GM13977 (cell line): ENCODE measurements at regions not wholly inside any gene's neighbourhood (a gene's known extent, or its start where the extent isn't known, plus 50 kb on each side); places are given as distances from the start of the nearest gene placed in this dataset.
"Not testable (repeated sequence)": the region's sequence is repeated elsewhere in the genome, so short reads cannot be mapped to it uniquely, and the experiment has no call there.

Source experiments
- DNase-seq: peaks from one replicate; pipeline ENCODE4 v3.0.0; 2012; ENCODE audit warnings: low spot score
- in situ Hi-C: fragments of 300-500 bp; cut with MboI; formaldehyde crosslinking; loops from one replicate; pipeline ENCODE4 v1.12.0; 2022; ENCODE audit warnings: low sequenced_read_pairs, low pct_unique_long_range_greater_than_20kb, mixed read lengths, inconsistent platforms; ENCODE audit not compliant: unreplicated experiment
- TF ChIP-seq, protein P1 (sequence below): IDR thresholded peaks from 2 replicates; pipeline ENCODE4 v1.5.1; 2012; ENCODE audit warnings: mild to moderate bottlenecking, control low read depth; ENCODE audit not compliant: insufficient read depth; ENCODE audit errors: extremely low read depth, missing control alignments

GRCh38 chr4:31803526-31804195 lies 1083.5 kb downstream of the PCDH7 start:
- TF ChIP-seq, protein P1, sequence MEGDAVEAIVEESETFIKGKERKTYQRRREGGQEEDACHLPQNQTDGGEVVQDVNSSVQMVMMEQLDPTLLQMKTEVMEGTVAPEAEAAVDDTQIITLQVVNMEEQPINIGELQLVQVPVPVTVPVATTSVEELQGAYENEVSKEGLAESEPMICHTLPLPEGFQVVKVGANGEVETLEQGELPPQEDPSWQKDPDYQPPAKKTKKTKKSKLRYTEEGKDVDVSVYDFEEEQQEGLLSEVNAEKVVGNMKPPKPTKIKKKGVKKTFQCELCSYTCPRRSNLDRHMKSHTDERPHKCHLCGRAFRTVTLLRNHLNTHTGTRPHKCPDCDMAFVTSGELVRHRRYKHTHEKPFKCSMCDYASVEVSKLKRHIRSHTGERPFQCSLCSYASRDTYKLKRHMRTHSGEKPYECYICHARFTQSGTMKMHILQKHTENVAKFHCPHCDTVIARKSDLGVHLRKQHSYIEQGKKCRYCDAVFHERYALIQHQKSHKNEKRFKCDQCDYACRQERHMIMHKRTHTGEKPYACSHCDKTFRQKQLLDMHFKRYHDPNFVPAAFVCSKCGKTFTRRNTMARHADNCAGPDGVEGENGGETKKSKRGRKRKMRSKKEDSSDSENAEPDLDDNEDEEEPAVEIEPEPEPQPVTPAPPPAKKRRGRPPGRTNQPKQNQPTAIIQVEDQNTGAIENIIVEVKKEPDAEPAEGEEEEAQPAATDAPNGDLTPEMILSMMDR, result no peak
- DNase-seq, result no peak
- in situ Hi-C loops, result no loop called here

GRCh38 chr4:31807036-31807435 lies 1086.9 kb downstream of the PCDH7 start:
- in situ Hi-C loops, result no loop called here
- TF ChIP-seq, protein P1, result no peak
- no peak for DNase-seq

DNA sequence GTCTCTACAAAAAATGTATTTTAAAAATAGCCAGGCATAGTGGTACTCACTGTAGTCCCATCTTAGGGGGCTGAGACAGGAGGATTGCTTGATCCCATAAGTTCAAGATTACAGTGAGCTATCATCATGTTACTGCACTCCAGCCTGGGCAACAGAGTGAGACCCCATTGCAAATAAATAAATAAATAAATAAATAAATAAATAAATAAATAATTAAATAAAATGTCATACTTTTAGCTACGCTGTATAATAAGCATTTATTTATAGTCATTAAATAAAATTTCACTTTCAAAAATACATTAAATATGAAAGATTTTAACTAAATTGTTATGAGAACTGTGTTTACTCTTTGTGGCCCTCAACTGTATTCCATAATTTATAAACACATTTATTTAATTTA lies 1124.2 kb downstream of the PCDH7 start:
- in situ Hi-C loops, result no loop called here
- TF ChIP-seq, protein P1, result no peak
- no peak for DNase-seq

- TF ChIP-seq, protein P1, result no peak
- no peak for DNase-seq
- in situ Hi-C loops, result no loop called here
These were observed 1131.8 kb downstream of the PCDH7 start for GRCh38 chr4:31851946-31852345.

DNA sequence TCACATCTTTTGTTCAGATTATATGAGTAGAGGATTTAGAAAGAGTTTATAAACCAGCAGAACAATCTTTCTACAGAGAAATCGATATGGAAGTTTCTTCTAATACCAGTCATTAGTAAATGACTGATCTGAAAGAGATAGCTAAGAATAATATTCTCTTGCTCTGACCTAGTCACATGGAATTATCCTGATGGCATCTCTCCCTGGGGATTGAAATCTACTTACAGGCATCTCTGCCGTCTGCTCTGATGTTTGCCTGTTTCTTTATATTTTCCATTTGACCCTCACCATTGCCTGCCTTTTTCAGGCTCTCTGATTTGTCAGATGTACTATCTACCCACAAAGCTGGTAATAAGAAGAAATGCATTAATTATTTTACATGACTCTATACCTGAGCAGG lies 1157.3 kb downstream of the PCDH7 start:
- no peak for DNase-seq
- TF ChIP-seq, protein P1, result no peak
- in situ Hi-C loops, result no loop called here

GRCh38 chr4:31880837-31881236 lies 1160.7 kb downstream of the PCDH7 start:
- in situ Hi-C loops, DNase-seq: not testable (repeated sequence)

DNA sequence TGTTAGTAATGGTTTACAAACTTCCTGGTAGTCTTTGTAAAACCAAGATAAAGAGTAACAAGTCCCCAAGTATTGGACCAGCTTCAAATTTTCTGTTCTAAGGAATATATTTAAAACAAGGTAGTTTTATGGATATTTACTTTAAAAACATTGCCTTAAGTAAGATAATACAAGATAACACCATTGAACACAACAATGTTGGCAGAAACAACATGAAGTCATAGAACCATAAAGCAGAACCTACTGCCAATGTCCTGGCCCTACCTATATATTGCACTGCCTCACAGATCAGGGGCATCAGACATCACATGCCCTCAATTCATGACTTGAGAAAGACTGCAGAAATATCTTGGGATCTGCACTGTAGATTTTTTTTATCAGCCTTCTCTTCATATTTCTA lies 1176.2 kb downstream of the PCDH7 start:
- TF ChIP-seq, protein P1, result no peak
- in situ Hi-C loops, result no loop called here
- DNase-seq, result no peak
